Suppressor macrophage (primary cell): ENCODE measurements at regions not wholly inside any gene's neighbourhood (a gene's known extent, or its start where the extent isn't known, plus 50 kb on each side); places are given as distances from the start of the nearest gene placed in this dataset.
A peak's percentile ranks its signal among the peaks of the same experiment; 100 is the strongest.

Experiments
- DNase-seq, 4 experiments: peaks; one replicate each; pipeline ENCODE4 v3.0.0-alpha.2; 2020 to 2022

DNA sequence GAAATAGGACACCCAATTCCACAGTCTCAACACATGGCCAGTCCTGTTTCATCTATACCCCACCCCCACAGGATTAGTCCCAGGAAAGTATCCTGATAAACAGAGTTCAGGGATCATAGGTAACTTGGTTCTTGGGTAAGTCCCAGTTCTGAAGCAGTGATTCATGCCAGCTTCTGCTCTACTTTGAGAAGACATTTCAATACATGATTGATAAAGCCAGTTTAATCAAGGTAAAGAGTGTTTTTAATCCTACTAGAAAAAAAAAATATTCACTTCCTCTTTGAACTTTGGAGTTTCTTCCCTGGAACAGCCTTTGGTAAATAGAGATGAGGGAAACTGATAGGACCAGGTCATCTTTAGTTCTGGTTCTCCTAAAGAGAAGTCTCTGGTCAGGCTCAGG, 142.4 kb downstream of the TLR5 start:
- no peak for DNase-seq

GRCh38 chr1:223001653-223002634, 141.1 kb downstream of the TLR5 start:
- DNase-seq, result peak in 1 of 4 experiments; percentile 7

DNA sequence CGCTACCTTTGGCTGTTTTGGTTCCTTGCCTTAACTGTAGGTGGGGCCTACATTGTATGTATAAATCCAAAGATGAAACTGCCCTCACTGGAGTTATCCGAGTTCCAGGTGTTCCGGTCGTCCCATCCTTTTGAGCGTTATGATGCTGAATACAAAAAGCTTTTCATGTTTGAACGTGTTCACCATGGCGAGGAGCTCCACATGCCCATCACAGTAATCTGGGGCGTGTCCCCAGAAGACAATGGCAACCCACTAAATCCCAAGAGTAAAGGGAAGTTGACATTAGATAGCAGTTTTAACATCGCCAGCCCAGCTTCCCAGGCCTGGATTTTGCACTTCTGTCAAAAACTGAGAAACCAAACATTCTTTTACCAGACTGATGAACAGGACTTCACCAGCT, 139.5 kb downstream of the TLR5 start:
- no peak for DNase-seq

GRCh38 chr1:223006371-223006770, 136.7 kb downstream of the TLR5 start:
- DNase-seq, result no peak

- no peak for DNase-seq
Observed at GRCh38 chr1:223006917-223007648, 136.0 kb downstream of the TLR5 start.

DNA sequence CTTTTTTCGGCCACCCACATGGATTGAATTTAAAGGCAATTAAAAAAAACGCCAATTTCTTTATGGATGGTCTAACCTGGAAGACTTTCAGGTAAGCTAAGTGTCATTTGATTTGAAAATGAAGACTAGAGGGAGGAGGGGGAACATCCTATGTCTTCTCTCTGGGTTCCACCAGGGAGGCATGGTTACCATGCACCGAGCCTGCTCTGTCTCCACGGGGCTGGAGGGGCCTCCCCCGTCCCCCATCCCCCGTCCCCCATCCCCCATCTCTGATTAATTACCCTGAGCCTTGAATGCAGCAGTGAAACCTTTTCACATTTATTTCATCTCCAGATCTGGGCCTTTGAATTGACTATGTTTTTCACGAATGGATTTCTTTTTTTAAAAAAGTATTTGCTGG, 135.1 kb downstream of the TLR5 start:
- no peak for DNase-seq

- no peak for DNase-seq
Observed at GRCh38 chr1:223008808-223009207, 134.2 kb downstream of the TLR5 start.

- DNase-seq, result no peak
Observed at GRCh38 chr1:223009406-223009805, 133.6 kb downstream of the TLR5 start.

DNA sequence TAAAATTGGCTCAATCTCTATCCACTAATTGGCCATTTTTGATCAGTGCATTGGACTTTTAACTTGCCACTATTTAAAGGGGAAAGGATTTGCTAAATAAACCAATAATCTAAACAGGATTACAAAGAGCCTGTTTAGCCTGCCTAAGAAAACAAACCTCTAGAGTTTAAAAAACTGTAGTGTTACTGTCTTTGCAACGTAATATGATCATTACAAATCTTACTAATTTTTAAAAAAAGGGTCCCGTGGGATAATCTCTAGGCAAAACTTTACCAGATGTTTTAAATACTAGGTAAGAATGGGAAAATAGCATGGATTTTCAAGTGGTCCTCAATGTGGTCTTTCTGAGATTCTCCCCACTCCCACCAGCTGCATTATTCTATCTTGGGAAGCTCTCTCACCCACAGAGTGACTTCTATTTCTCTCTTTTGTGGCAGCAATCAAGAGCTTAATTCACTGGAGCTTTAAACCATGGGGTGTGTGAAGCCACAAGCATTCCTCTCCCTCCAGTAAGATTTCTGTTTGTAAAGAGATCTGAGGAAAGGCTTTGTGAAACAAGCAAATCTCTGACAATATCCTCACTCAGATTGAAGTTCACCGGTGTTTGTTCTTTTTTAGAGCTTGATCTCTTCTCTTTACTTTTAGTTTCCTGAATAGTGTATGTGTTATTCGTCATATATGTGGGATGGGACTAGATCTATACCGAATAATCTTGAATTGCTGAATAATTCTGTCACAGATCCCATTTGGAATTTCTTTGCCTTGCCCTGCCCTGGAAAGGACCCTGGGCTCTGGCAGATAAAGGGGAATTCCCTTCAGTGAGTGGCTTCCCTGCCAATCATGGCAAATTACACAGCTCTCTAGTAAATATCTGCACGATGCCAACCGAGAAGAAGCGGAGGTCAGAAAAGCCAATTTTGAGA, 132.2 kb downstream of the TLR5 start:
- no peak for DNase-seq

GRCh38 chr1:223011505-223011856, 131.6 kb downstream of the TLR5 start:
- DNase-seq, result no peak

DNA sequence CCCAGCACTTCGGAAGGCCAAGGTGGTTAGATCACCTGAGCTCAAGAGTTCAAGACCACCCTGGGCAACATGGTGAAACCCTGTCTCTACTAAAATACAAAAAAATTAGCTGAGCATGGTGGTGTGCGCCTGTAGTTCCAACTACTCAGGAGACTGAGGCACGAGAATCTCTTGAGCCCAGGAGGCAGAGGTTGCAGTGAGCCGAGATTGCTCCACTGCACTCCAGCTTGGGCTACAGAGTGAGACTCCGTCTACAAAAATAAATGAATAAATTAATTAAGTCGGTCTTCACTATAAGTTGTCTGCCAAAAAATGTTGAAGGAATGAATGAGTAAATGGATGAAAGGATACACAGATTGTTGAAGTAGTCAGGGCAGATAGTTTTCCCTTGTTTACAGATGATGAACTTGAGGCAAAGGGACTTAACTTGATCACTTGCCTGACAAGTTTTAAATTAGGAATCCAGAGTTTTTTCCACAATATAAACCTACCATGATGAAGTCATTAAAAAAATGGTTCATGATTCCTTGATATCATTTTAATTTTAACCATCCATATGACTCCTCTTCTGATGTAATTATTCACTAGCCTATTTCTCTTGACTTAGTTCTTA, 130.8 kb downstream of the TLR5 start:
- no peak for DNase-seq

GRCh38 chr1:223012938-223013337, 130.1 kb downstream of the TLR5 start:
- no peak for DNase-seq

GRCh38 chr1:223014142-223014873, 128.7 kb downstream of the TLR5 start:
- no peak for DNase-seq

- DNase-seq, result no peak
Observed at GRCh38 chr1:223016381-223016780, 126.7 kb downstream of the TLR5 start.

- no peak for DNase-seq
Observed at GRCh38 chr1:223016890-223017289, 126.2 kb downstream of the TLR5 start.

DNA sequence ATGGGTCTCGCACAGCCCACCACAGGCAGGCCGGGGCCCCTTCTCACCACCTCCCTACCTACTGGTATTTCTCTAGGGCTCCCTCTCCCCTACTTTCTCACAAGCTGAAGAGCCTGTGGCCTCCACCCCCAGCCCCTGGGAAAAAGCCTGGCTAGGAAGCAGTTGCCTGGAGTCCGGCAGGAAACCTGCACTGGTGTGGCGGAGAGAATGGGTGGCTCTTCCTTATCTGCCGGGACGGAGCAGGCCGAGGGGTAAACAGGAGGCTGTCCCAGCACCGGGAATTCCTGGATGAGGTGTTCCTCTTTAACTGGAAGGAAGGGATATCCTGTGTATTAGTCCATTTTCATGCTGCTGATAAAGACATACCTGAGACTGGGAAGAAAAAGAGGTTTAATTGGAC, 125.8 kb downstream of the TLR5 start:
- DNase-seq, result no peak

GRCh38 chr1:223018534-223018933, 124.5 kb downstream of the TLR5 start:
- no peak for DNase-seq

DNA sequence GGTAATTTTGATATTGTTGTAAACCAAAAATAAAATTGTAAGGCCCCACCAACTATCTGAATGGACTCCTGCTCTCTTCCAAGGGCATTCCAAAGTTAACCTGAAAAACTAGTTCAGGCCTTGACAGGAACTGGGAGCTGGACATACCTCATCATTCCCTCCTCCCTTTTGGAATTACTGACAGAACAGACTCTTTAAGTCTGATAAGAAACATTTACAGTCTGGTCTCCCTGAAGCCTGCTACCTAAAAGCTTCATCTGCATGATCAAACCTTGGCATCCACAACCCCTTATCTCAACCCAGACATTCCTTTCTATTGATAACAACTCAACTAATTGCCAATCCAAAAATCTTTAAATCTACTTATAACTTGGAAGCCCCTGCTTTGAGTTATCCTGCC, 123.8 kb downstream of the TLR5 start:
- no peak for DNase-seq

- DNase-seq, result no peak
Observed at GRCh38 chr1:223020770-223021169, 122.3 kb downstream of the TLR5 start.

DNA sequence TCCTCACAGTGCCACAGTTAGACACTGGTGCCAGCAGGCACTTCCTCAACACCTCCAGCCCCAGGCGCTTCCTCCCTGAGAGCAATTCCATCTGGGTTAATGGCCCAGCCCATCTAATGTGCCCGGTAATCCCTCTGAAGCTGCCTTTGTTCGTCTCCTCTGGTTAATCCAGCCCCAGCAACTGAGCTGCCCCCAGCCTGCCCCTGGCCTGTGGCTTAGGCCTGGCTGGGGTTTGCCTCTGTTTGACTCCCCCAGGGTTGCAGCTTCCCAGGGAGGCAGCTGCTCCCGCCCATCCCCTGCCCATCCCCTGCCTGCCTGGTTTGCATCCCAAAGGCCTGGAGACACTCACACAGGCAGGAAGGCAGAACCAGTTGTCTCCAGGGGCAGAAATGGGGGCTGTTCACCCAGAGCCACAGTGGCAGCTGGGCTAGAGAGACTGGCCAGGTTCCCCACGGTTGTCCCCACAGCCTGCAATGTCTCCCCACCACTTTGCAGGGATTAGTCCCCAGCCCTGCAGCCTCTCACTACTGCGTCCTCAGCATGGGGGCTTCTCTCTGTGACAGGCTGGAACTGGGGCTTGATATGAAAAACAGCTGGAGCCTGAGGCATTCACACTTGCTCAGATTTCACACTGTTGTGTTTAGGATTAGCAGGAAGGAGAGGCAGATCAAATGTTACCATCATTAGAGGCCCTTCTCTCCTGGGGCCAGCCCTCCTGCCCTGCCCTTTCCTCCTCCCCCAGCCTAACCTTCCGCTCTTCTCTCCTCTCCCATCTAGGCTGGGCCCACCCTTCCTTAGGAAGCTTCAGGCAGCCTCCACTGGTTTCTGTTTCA, 120.2 kb downstream of the TLR5 start:
- DNase-seq, result no peak

DNA sequence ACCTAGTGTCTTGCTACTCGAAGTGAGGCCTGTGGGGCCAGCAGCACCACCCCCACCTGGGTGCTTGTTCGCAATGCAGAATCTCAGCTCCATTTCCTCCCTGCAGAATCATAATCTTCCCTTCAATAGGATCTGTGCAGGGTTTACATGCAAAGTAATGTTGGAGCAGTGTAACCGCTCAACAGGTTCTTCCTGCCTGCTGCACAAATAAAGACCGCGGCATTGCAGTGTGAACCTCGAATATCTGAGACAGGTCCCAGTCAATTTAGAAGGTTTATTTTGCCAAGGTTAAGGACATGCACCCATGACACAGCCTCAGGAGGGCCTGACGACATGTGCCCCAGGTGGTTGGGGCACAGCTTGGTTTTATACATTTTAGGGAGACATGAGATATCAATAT, 119.2 kb downstream of the TLR5 start:
- DNase-seq, result no peak
